Stimulated activated memory B cell treated with anti-CD40 and anti-IgM and Interleukin-4, amounts not matched to agents 10 μg/mL and 1 μg/mL and 100 μg/mL, for 72 hours (primary cell): ENCODE measurements at regions not wholly inside any gene's neighbourhood (a gene's known extent, or its start where the extent isn't known, plus 50 kb on each side); places are given as distances from the start of the nearest gene placed in this dataset.
"Not testable (repeated sequence)": the region's sequence is repeated elsewhere in the genome, so short reads cannot be mapped to it uniquely, and the experiment has no call there.

Experiments used
- ATAC-seq: fragments of 150-1000 bp; cut with Tn5 transposase; 2 replicates; pipeline ENCODE4 v1.10.0; 2021
- H3K27ac Mint-ChIP-seq: one replicate; pipeline ENCODE4 v1.8.0; 2022; ENCODE audit warnings: mild to moderate bottlenecking, mixed read lengths
- H3K27me3 Mint-ChIP-seq: one replicate; pipeline ENCODE4 v1.8.0; 2022; ENCODE audit warnings: mixed read lengths
- H3K36me3 Mint-ChIP-seq: one replicate; pipeline ENCODE4 v1.8.0; 2022; ENCODE audit warnings: mixed read lengths
- H3K4me1 Mint-ChIP-seq: one replicate; pipeline ENCODE4 v1.8.0; 2022; ENCODE audit warnings: mixed read lengths
- H3K4me3 Mint-ChIP-seq: one replicate; pipeline ENCODE4 v1.8.0; 2022; ENCODE audit warnings: mild to moderate bottlenecking, moderate library complexity, mixed read lengths
- H3K9me3 Mint-ChIP-seq: one replicate; pipeline ENCODE4 v1.8.0; 2022; ENCODE audit warnings: mixed read lengths

DNA sequence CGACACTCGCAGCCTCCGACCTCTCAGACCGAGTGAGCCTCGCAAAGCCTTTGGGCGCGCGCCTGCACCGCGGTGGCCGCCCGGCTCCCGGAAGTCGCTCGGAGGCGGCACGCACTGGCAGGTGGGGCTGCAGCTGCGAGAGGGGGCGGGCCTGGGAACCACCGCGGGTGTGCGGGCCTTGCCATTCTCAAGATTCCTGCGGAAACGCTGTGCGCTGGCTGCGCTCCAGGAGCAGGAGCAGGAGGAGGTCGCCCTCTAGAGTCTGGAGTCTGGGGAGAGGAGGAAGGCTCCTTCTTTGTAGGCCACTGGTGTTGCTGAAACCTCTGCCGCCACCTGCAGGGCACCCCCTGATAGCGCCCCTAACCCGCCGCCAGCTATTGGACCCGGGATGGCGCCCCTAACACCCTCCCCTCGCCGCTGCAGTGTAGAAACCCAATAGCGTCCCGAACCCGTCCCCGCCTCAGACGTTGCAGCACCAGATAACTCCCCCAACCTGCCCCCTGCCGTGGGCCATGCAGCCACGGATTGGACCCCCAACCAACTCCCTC, 230.6 kb downstream of the LIPI start:
- peak; percentile 85 for ATAC-seq
- not testable (repeated sequence) for H3K27me3 Mint-ChIP-seq, H3K36me3 Mint-ChIP-seq, H3K9me3 Mint-ChIP-seq, H3K4me1 Mint-ChIP-seq
- H3K4me3 Mint-ChIP-seq = peak overlapping the region; percentile 97
- peak overlapping the region; percentile 86 for H3K27ac Mint-ChIP-seq

DNA sequence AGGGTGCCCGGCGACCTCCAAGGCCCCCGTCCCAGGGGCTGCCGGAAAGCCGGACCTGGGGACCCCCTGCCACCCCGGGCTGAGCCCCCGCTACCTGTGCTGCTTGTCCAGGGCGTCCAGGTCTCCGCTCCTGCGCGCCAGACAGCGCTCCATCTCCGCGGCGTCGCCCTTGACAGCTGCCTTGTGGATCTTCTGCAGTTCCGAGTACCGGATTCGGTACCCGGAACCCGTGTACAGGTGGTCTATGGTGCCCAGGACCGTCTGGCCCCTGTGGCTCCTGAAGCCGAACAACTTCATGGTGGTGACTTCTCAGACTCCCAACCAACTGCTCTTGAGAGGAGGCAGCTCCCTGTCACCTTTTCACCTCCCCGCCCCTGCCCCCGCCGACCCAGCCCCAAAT, 231.1 kb downstream of the LIPI start:
- H3K27me3 Mint-ChIP-seq, H3K4me1 Mint-ChIP-seq, H3K36me3 Mint-ChIP-seq, H3K9me3 Mint-ChIP-seq: not testable (repeated sequence)
- Mint-ChIP-seq H3K4me3 (peak overlapping the region; percentile 97), H3K27ac (peak overlapping the region; percentile 86)
- peak; percentile 48 for ATAC-seq

DNA sequence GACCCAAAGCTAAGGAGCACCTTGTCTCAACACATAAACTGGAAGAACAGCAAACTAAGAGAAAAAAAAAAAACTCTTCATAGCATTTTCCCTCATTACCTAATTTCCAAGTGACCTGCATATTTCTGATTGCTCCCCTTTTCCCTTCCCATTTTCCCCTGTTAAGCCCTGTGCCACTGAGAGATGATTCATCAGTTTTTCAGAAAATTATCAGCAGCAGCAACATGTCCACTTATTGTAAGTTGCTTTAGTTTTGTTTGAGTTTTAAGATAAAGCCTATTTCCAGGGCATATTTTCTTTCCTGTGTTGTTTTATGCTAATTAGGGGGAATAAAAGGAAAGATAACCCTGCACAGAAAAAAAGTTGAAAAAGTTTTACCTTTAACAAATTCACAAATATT, 236.2 kb downstream of the LIPI start:
- H3K36me3 Mint-ChIP-seq, H3K27me3 Mint-ChIP-seq, H3K9me3 Mint-ChIP-seq, H3K27ac Mint-ChIP-seq, H3K4me1 Mint-ChIP-seq, ATAC-seq, H3K4me3 Mint-ChIP-seq: not testable (repeated sequence)

DNA sequence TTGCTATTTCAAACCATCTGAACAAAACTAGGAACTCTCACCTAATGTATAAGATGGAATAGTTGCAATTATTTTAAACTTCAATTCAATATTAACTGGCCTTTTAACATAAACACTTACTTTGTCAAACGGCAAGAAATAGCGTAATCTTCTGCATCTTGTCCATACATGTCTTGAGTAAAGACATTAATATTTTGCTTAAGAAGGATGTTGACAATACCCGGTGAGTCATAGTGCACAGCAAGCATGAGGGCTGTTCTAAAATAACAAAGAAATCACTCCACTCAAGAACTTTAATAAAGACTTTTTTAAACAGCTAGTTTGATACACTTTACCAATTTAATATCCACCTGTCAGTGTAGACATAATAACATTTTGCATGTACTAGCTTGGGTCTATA, 240.9 kb downstream of the LIPI start:
- not testable (repeated sequence) for ATAC-seq, H3K27ac Mint-ChIP-seq, H3K9me3 Mint-ChIP-seq, H3K27me3 Mint-ChIP-seq, H3K36me3 Mint-ChIP-seq, H3K4me1 Mint-ChIP-seq, H3K4me3 Mint-ChIP-seq

DNA sequence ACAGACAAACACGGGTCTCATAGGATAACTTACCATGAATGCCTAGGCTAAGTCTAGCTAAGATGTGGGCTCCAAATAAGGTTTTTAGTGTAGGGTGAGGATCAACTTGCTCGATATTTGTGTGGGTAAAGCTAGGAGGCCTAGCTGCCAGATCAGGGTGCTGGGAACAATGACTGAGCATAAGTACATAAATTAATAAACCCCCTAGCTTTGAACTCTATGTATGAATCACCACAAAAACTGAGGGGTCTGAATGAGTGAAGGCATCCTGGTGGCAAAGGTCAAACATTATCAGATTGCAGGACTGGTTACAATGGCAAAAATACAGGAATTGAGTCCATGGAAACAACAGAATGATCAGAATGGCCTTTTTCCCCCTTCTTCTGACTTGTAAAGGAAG, 241.8 kb downstream of the LIPI start:
- ATAC-seq, H3K9me3 Mint-ChIP-seq, H3K4me1 Mint-ChIP-seq, H3K4me3 Mint-ChIP-seq, H3K27me3 Mint-ChIP-seq, H3K27ac Mint-ChIP-seq, H3K36me3 Mint-ChIP-seq: not testable (repeated sequence)

DNA sequence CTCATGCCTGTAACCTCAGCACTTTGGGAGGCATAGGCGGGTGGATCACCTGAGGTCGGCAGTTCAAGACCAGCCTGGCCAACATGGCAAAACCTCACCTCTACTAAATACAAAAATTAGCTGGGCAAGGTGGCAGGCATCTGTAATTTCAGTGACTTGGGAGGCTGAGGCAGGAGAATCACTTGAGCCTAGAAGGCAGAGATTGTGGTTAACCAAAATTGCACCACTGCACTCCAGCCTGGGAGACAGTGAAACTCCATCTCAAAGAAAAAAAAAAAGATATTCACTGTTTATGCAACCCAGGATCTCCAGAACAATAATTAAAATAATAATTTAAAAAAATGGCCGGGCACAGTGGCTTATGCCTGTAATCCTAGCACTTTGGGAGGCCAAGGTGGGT, 247.5 kb downstream of the LIPI start:
- not testable (repeated sequence) for H3K27me3 Mint-ChIP-seq, H3K4me1 Mint-ChIP-seq, H3K27ac Mint-ChIP-seq, H3K9me3 Mint-ChIP-seq, H3K4me3 Mint-ChIP-seq, ATAC-seq, H3K36me3 Mint-ChIP-seq

DNA sequence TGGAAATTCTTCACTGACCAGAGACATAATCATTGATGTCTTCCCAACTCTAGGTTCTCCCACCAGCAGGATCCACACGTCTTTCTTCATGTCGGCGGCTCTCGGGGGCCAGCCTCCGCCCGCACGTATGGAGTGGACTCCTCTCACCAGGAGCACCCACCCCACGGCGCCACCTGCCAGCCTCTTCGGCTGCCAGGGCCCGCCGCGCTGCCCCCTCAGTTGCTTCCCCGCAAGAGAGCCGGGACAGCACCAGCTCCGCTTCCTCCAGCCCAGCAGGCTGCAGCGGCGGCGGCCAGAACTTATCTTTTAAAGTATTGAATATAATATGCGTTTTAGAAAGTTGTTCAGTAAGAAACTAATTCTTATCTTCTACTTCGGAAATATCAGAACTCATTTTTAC, 273.5 kb downstream of the LIPI start:
- no peaks in the 10 kb centered on the region for H3K9me3 Mint-ChIP-seq
- H3K27me3 Mint-ChIP-seq = no peaks in the 10 kb centered on the region
- H3K4me3 Mint-ChIP-seq = no peak overlapping the region
- H3K36me3 Mint-ChIP-seq = no peaks in the 10 kb centered on the region
- H3K4me1 Mint-ChIP-seq = no peaks in the 10 kb centered on the region
- no peak overlapping the region for H3K27ac Mint-ChIP-seq
- ATAC-seq = no peak

DNA sequence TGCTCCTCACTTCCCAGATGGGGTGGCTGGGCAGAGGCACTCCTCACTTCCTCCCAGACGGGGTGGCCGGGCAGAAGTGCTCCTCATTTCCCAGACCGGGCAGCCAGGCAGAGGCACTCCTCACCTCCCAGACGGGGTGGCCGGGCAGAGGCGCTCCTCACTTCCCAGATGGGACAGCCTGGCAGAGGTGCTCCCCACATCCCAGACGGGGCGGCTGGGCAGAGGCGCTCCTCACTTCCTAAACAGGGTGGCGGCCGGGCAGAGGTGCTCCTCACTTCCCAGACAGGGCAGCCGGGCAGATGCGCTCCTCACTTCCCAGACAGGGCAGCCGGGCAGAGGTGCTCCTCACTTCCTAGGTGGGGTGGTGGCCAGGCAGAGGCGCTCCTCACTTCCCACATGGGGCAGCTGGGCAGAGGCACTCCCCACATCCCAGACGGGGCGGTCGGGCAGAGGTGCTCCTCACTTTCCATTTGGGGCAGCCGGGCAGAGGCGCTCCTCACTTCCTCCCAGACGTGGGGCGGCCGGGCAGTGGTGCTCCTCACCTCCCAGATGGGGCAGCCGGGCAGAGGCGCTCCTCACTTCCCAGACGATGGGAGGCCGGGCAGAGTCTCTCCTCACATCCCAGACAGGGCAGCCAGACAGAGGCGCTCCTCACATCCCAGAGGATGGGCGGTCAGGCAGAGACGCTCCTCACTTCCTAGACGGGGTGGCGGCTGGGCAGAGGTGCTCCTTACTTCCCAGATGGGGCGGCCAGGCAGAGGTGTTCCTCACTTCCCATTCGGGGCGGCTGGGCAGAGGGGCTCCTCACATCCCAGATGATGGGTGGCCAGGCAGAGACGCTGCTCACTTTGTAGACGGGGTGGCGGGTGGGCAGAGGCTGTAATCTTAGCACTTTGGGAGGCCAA, 274.5 kb downstream of the LIPI start:
- H3K4me1 Mint-ChIP-seq, H3K36me3 Mint-ChIP-seq, H3K27ac Mint-ChIP-seq, H3K27me3 Mint-ChIP-seq, H3K4me3 Mint-ChIP-seq, ATAC-seq, H3K9me3 Mint-ChIP-seq: not testable (repeated sequence)

DNA sequence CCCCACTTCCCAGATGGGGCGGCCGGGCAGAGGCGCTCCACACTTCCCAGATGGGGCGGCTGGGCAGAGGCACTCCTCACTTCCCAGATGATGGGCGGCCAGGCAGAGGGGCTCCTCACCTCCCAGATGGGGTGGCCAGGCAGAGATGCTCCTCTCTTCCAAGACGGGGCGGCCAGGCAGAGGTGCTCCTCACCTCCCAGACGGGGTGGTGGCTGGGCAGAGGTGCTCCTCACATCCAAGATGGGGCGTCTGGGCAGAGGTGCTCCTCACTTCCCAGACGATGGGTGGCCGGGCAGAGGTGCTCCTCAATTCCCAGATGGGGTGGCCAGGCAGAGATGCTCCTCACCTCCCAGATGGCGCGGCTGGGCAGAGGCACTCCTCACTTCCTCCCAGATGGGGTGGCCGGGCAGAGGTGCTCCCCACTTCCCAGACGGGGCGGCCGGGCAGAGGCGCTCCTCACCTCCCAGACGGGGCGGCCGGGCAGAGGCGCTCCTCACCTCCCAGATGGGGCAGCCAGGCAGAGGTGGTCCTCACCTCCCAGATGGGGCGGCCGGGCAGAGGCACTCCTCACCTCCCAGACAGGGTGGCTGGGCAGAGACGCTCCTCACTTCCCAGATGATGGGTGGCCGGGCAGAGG, 275.2 kb downstream of the LIPI start:
- not testable (repeated sequence) for ATAC-seq, H3K27ac Mint-ChIP-seq, H3K4me1 Mint-ChIP-seq, H3K4me3 Mint-ChIP-seq, H3K27me3 Mint-ChIP-seq, H3K9me3 Mint-ChIP-seq, H3K36me3 Mint-ChIP-seq

DNA sequence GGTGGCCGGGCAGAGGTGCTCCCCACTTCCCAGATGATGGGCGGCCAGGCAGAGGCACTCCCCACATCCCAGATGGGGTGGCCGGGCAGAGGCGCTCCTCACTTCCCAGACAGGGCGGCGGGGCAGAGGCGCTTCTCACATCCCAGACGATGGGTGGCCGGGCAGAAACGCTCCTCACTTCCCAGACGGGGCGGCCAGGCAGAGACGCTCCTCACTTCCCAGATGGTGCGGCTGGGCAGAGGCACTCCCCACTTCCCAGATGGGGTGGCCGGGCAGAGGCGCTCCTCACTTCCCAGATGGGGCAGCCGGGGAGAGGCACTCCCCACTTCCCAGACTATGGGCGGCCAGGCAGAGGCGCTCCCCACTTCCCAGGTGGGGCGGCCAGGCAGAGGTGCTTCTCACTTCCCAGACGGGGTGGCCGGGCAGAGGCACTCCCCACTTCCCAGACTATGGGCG, 275.8 kb downstream of the LIPI start:
- not testable (repeated sequence) for H3K9me3 Mint-ChIP-seq, H3K36me3 Mint-ChIP-seq, H3K27ac Mint-ChIP-seq, ATAC-seq, H3K4me3 Mint-ChIP-seq, H3K27me3 Mint-ChIP-seq, H3K4me1 Mint-ChIP-seq

DNA sequence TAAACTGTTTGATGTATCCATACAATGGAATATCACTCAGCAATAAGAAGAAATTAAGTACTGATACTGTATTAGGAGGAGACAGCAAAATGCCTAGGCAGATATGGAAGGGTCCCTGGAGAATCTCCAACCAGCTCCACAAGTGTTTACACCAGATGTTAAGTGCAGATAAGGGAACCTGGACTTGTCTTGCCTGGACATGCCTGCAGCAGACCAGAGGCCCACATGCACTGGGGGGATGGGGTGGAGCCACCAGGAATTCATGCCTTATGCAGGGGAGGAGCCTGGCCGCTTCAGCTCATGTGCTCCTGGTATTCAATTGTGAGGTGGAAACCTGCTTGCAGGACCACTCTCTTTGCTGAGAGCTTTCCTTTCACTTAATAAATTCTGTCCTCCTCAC, 287.6 kb downstream of the LIPI start:
- ATAC-seq = not testable (repeated sequence)

DNA sequence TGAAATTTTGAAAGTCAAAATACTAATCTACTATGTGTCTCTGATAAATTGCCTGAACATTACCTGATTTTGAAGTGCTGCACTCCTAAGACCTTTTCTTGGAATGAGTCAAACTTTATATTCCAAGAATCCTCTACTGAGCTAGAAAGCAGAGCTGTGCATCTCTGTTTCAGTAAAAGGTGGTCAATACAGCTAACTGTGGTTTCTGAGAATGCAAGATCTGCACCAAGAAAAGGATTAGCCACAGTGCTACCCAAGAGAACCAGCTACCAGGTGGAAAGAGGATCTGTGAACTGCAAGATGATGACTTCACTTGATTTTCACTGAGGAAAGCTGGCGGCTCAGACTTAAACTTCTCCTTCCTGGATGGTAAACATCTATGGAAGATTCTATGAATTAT, 289.3 kb downstream of the LIPI start:
- not testable (repeated sequence) for H3K4me1 Mint-ChIP-seq, H3K27me3 Mint-ChIP-seq, ATAC-seq, H3K9me3 Mint-ChIP-seq, H3K27ac Mint-ChIP-seq, H3K36me3 Mint-ChIP-seq, H3K4me3 Mint-ChIP-seq

More for the DNA sequence above, 287.6 kb downstream of the LIPI start:
- H3K9me3 Mint-ChIP-seq, H3K4me3 Mint-ChIP-seq, H3K4me1 Mint-ChIP-seq, H3K27me3 Mint-ChIP-seq, H3K27ac Mint-ChIP-seq, H3K36me3 Mint-ChIP-seq: not testable (repeated sequence)

DNA sequence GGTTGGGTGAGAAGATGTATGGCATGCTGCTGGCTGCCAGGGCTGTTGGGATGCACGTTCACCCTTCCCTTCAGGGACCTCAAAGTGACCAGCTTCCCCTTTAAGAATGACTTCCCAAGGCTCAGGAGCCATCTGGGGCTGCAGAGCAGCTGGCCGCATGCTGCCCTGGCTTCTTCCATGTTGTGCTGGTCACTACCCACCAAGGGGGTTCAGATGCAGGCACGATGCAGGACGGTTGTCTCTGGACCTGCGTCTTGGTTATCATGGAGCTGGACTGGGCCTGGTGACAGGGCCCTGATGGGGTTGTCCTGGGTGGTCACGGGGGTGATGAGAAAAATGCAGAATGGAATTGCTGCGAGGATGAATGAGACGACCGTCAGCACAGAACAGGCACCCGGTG, 297.8 kb downstream of the POTED start:
- not testable (repeated sequence) for H3K4me1 Mint-ChIP-seq

DNA sequence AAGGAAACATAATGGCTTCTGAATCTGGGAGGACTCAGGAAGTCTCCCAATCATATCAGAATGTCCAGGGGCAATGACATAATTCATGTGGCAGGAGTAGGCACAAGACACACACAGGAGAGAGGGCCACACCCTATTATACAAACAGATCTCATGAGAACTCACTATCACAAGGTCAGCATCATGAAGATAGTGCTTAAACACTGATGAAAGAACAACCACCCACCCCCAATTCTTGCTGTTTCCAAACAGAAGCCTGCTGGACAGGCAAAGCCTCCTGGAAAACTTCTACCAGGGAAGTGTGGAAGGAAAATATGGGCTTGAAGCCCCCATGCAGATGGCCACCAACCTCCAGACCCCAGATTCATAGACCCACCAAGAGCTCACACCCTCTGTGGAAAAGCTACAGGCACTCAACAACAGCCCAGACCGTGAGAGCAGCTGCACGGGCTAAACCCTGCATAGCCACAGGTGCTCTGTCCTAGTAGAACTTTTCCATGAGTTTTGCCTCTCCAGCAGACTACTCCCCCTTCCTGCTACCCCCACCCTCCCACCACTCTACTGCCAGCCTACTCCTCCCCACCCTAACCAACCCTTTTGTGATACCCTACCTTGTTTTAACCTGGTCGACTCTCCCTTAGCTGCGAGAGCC, 287.1 kb downstream of the POTED start:
- not testable (repeated sequence) for H3K9me3 Mint-ChIP-seq, H3K27ac Mint-ChIP-seq, H3K27me3 Mint-ChIP-seq, H3K36me3 Mint-ChIP-seq, H3K4me3 Mint-ChIP-seq, H3K4me1 Mint-ChIP-seq, ATAC-seq

More for the DNA sequence above, 297.8 kb downstream of the POTED start:
- H3K27me3 Mint-ChIP-seq, H3K36me3 Mint-ChIP-seq, H3K9me3 Mint-ChIP-seq, H3K27ac Mint-ChIP-seq, H3K4me3 Mint-ChIP-seq, ATAC-seq: not testable (repeated sequence)

DNA sequence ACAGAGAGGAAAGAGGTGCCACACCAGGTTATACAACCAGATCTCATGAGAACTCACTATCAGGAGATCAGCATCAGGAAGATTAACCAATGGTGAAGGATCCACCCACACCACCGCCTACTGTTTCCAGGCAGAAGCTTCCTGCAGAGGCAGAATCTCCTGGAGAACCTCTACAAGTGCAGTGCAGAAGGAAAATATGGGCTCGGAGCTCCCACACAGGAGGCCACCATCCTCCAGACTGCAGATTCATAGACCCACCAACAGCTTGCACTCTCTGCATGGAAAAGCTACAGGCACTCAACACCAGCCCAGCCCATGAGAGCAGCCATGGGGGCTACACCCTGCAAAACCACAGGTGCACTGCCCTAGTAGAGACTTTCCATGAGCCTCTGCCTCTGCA, 284.0 kb downstream of the POTED start:
- H3K4me3 Mint-ChIP-seq, ATAC-seq, H3K27ac Mint-ChIP-seq: not testable (repeated sequence)

DNA sequence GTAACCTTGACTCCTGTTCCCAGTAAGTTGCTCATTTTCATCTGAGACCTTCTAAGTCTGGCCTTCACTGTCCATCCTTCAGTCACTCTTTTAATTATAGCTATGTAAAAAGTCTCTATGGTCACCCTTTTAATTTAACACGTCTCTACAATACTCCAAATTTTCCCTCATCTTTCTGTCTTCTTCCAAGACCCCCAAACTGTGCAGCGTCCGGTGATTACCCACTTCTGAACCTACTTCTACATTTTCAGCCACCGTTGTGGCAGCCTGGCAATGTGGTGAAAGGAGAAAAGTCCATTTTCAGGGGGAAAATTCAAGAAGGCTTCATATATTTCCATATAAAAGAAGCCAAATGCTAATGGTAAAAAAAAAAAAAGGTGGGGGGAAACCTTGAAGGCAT, 283.4 kb downstream of the POTED start:
- H3K4me3 Mint-ChIP-seq, H3K9me3 Mint-ChIP-seq, H3K27ac Mint-ChIP-seq, H3K36me3 Mint-ChIP-seq, ATAC-seq, H3K4me1 Mint-ChIP-seq, H3K27me3 Mint-ChIP-seq: not testable (repeated sequence)

More for the DNA sequence above, 284.0 kb downstream of the POTED start:
- H3K9me3 Mint-ChIP-seq, H3K36me3 Mint-ChIP-seq, H3K4me1 Mint-ChIP-seq, H3K27me3 Mint-ChIP-seq: not testable (repeated sequence)
